Neutrophil (primary cell): ENCODE measurements at regions not wholly inside any gene's neighbourhood (a gene's known extent, or its start where the extent isn't known, plus 50 kb on each side); places are given as distances from the start of the nearest gene placed in this dataset.

Source experiments
- H3K27ac ChIP-seq: fragments of 200-600 bp; sonication (generic); 2 replicates; pipeline ENCODE4 v1.5.1; 2016; ENCODE audit warnings: mild to moderate bottlenecking, moderate library complexity
- H3K27me3 ChIP-seq: fragments of 200-600 bp; sonication (generic); 2 replicates; pipeline ENCODE4 v1.6.0; 2016; ENCODE audit warnings: mild to moderate bottlenecking
- H3K36me3 ChIP-seq: fragments of 200-600 bp; sonication (generic); 2 replicates; pipeline ENCODE4 v1.5.1; 2017
- H3K4me1 ChIP-seq, 2 experiments: fragments of 200-600 bp in 1 of 2; sonication (generic) in 1 of 2; 1 replicate in 1 of 2; 2 replicates in 1 of 2; pipeline versions ENCODE4 v1.5.1 to v1.6.1; 2013 to 2016; ENCODE audit warnings: low read depth in 1 of 2, low read length in 1 of 2, mild to moderate bottlenecking in 1 of 2, moderate library complexity in 1 of 2; ENCODE audit not compliant: control insufficient read depth in 1 of 2, insufficient read depth in 1 of 2
- H3K4me3 ChIP-seq, 2 experiments: fragments of 200-600 bp in 1 of 2; sonication (generic) in 1 of 2; 1 replicate in 1 of 2; 2 replicates in 1 of 2; pipeline ENCODE4 v1.5.1; 2013 to 2016; ENCODE audit warnings: low read depth in 1 of 2, low read length in 1 of 2, mild to moderate bottlenecking in 1 of 2, moderate library complexity in 1 of 2
- H3K9me3 ChIP-seq: fragments of 200-600 bp; sonication (generic); 2 replicates; pipeline ENCODE4 v1.5.1; 2016
- TF ChIP-seq, protein P1 (sequence below): fragments of 200-600 bp; sonication (generic); IDR thresholded peaks from 2 replicates; pipeline ENCODE4 v1.5.1; 2016; ENCODE audit warnings: antibody characterized with exemption

DNA sequence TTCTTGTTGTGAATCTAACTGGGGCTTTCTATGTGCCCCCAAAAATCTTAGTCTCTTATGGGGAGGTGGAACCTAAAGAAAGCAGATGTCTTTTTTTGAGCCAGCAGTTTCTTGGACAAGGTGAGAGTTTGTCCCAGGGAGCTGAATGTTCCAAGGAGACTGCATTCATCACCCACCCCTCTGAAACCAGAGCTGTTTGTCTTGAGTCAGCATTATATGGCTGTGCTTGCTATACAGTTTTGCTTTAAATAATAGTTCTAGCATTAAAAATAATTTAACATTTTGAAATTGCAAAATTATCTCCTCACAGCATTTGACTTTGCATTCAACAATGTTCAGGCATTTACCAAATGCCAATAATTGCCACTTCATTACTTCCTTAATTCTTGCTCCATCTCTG, 813.3 kb downstream of the BCL11B start:
- TF ChIP-seq, protein P1, sequence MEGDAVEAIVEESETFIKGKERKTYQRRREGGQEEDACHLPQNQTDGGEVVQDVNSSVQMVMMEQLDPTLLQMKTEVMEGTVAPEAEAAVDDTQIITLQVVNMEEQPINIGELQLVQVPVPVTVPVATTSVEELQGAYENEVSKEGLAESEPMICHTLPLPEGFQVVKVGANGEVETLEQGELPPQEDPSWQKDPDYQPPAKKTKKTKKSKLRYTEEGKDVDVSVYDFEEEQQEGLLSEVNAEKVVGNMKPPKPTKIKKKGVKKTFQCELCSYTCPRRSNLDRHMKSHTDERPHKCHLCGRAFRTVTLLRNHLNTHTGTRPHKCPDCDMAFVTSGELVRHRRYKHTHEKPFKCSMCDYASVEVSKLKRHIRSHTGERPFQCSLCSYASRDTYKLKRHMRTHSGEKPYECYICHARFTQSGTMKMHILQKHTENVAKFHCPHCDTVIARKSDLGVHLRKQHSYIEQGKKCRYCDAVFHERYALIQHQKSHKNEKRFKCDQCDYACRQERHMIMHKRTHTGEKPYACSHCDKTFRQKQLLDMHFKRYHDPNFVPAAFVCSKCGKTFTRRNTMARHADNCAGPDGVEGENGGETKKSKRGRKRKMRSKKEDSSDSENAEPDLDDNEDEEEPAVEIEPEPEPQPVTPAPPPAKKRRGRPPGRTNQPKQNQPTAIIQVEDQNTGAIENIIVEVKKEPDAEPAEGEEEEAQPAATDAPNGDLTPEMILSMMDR = no peak
- no peak overlapping the region for H3K4me3 ChIP-seq
- H3K36me3 ChIP-seq = no peaks in the 10 kb centered on the region
- H3K4me1 ChIP-seq = no peaks in the 10 kb centered on the region
- no peaks in the 10 kb centered on the region for H3K9me3 ChIP-seq
- H3K27ac ChIP-seq = no peak overlapping the region
- no peaks in the 10 kb centered on the region for H3K27me3 ChIP-seq

DNA sequence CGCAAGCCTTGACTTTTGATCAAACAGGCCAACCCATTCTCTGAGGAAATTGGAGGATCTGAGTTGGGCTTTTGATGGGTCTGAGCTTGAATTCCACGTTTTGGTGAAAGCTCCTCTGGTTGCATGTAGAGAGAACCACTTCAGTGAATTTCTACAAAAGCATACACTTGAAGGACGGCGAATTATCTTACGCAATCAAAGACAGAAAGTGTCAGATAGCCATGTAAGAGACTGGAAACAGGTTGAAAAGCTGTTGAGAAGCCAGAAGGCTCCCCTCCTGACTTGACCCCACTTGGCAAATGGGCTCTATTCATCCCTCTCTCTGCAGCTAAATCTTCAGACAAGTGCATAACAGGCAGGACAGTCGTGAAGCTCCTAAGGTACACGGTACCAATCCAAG, 809.1 kb downstream of the BCL11B start:
- no peaks in the 10 kb centered on the region for H3K4me1 ChIP-seq
- TF ChIP-seq, protein P1 = no peak
- H3K9me3 ChIP-seq = no peaks in the 10 kb centered on the region
- H3K27me3 ChIP-seq = no peaks in the 10 kb centered on the region
- no peak overlapping the region for H3K27ac ChIP-seq
- H3K4me3 ChIP-seq = no peak overlapping the region
- no peaks in the 10 kb centered on the region for H3K36me3 ChIP-seq

- Histone ChIP-seq H3K4me3 (no peak overlapping the region), H3K4me1 (no peaks in the 10 kb centered on the region), H3K9me3 (no peaks in the 10 kb centered on the region), H3K36me3 (no peaks in the 10 kb centered on the region), H3K27me3 (no peaks in the 10 kb centered on the region), H3K27ac (no peak overlapping the region)
- TF ChIP-seq, protein P1 = no peak
Observed at GRCh38 chr14:98466807-98467206, 805.2 kb downstream of the BCL11B start.

GRCh38 chr14:98470663-98471062, 801.3 kb downstream of the BCL11B start:
- Histone ChIP-seq H3K9me3 (no peaks in the 10 kb centered on the region), H3K27me3 (no peaks in the 10 kb centered on the region), H3K4me1 (no peaks in the 10 kb centered on the region), H3K36me3 (no peaks in the 10 kb centered on the region), H3K4me3 (no peak overlapping the region), H3K27ac (no peak overlapping the region)
- TF ChIP-seq, protein P1 = no peak

- Histone ChIP-seq H3K27ac (no peak overlapping the region), H3K9me3 (no peaks in the 10 kb centered on the region), H3K27me3 (no peaks in the 10 kb centered on the region), H3K4me3 (no peak overlapping the region), H3K36me3 (no peaks in the 10 kb centered on the region), H3K4me1 (no peaks in the 10 kb centered on the region)
- TF ChIP-seq, protein P1 = no peak
Observed at GRCh38 chr14:98474900-98475299, 797.1 kb downstream of the BCL11B start.

DNA sequence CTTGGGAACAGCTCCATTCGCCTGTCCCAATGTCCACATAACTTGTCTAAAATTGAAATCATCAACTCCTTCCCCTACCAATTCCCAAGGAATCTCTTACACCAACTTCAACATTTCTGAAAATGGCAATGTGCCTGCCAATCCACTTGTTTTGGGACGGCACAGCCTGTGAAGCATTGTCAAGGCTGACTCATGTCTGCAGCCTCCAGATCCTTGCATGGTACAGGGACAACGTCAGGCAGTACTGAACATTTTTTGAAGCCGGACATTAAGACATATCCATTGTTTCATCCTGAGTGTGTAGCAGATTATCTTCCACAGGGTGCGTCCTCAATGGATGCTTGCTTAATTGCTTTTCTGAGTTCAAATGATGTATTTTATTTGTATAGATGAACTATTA, 794.1 kb downstream of the BCL11B start:
- no peaks in the 10 kb centered on the region for H3K36me3 ChIP-seq

More for the DNA sequence above, 794.1 kb downstream of the BCL11B start:
- Histone ChIP-seq H3K4me3 (no peak overlapping the region), H3K9me3 (no peaks in the 10 kb centered on the region), H3K27ac (no peak overlapping the region), H3K4me1 (no peaks in the 10 kb centered on the region), H3K27me3 (no peaks in the 10 kb centered on the region)
- TF ChIP-seq, protein P1 = no peak
